ENCODE measurements at regions not wholly inside any gene's neighbourhood (a gene's known extent, or its start where the extent isn't known, plus 50 kb on each side); places are given as distances from the start of the nearest gene placed in this dataset.
"Not testable (repeated sequence)": the region's sequence is repeated elsewhere in the genome, so short reads cannot be mapped to it uniquely, and the experiment has no call there.

DNA sequence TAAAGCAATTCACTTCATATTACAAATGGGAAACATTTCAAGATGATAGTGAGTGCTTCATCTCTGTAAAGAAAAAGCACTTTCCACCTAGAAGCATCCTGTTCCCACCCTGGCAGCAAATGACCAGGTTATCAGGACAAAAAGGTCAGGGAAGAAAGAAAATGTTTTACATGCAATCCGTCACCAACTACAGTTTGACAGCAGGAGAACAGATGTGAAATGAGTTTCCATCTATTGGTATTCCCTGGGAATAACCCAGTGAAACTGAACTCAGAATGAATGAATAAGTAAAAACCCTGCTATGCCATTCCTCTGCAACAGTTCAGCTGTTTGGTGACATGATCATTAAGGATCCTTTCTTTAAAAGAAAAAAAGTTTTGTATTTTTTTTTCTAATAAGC lies 67.6 kb downstream of the HTR1A start:
- DNase-seq, result no peak

DNA sequence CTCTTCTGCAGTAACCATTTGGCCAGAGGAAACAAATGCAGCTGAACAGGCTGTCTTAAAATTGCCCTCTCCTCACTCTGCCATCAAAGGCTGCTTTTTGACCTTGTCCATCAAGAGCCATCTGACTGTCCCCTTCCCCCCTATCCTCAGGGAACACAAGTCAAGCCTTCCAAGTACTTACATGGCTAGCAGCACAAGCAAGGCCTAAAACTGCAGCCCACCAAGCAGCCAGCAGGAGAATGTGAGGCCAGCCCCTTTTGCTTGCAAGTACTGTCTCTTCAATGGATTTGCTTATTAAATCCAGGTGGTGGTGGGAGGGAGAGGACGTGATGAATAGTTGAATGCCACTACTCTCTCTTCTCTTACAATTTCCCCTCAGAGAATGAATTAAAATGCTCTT lies 83.5 kb downstream of the HTR1A start:
- no peak for DNase-seq

DNA sequence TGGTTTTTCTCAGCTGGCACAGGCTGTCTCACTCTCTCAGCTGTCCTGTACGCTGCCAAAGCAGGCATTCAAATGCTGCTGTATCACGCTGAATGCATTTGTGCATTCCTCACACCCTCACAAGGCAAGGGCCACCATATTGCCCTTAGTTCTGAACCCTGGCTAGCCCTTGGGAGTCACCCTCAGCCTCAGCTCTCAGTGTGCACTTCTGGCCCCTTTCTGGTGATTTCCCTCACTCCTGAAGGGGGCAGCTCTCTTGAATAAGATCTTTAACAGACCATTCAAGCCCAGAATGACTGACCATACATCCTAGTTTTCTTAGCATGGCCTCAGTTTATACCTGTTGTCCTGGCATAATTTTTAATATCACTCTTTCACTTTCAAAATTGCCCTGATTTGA lies 84.3 kb downstream of the HTR1A start:
- no peak for DNase-seq

DNA sequence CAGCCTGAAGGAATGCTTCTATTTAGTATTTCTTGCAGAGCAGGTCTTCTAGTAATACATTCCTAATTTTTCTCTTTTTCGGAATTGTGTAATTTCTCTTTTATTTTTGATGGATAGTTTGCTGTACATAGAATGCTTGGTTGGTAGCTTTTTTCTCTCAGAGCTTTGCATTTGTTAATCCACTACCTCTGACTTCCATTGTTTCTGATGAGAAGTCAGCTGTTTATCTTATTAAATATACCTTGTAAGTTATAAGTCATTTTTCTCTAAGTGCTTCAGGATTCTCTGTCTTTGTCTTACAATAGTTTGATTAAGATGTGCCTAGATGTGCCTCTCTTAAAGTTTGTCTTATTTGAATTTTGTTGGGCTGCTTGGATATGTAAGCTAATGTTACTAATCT lies 101.9 kb downstream of the HTR1A start:
- no peak for DNase-seq

DNA sequence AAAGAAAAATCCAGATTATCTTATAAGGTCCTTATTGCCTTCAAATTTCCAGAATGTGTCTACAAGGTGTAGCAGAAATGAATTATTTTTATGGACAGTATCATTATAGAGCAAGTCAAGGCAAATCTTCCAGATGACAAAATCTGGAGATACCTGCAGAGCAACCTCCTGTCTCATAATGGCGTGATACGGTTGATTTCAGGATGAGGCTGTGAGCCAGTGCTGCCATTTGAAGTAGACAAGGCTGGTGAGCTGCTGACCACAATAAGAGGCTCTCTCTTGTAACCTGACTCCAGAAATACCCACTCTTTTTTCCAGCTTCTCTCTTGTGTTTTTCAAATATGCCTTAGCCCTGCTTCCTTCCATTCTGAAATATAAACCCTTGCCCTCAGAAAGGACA lies 108.2 kb downstream of the HTR1A start:
- DNase-seq, result no peak

DNA sequence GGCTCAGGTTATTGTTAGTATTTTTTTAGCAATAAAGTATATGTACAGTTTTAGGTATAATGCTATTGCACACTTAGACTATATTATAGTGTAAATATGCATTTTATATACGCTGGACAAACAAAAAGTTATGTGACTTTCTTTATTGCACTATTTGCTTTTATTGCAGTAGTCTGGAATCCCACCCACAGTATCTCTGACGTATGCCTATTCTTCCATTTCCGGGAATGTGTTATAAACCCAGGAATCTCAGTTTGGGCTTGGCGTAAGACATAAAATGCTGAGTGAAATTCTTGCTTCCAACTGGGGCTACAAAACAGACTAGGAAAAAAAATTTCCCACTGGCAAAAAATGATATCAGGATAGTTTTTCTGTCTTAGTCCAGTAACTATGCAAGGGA lies 119.1 kb downstream of the HTR1A start:
- no peak for DNase-seq

DNA sequence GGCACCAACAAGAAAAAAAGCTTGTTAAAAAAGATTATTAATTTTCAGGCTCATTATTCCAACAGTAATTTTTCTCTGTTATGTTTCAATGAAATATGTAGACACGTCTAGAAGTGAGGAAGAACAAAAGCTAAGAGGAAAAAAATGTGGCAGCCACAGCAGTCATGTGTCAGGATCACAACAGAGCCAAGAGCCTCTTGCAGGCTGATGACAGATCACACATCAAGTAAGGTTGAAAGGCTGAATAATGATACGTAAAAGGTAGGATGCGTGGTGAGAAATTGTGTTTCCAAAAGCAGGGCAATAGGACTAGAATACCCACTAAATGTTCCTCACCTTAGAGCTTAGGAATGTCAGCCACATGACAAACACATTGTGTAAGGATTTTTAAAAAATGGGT lies 124.8 kb downstream of the HTR1A start:
- no peak for DNase-seq

DNA sequence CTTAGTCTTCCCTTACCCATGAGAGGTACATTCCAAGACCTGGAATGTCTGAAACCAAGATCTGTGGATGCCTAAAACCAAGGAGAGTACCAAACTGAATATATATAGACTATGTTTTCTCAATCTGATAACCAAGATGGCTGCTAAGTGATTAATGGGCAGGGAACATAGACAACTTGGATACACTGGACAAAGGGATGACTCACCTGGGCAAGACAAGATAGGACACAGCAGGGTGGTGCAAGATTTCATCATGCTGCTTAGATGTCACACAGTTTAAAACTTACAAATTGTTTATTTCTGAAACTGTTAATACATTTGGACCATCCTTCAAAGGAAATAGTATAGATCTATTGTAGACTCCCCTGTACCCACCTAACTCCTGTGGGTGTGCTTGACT lies 130.9 kb downstream of the HTR1A start:
- DNase-seq, result no peak

DNA sequence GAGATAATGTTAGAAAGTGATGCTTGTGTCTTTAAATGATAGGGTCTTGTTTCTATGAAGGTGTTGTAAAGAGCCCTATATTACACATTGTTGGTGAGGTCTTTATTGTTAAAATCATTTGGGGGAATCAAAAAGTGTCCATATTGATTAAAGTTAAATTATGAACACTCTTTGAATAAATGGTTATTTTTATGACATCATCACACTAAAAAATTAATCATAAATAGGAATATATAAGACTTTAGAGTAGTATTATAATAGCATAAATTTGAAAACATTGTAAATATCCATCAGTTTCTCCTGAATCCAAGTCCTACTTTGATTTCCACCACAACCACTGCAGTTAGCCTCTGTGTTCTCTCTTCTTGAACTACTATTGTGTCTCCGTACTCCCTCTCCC lies 136.3 kb downstream of the HTR1A start:
- no peak for DNase-seq

DNA sequence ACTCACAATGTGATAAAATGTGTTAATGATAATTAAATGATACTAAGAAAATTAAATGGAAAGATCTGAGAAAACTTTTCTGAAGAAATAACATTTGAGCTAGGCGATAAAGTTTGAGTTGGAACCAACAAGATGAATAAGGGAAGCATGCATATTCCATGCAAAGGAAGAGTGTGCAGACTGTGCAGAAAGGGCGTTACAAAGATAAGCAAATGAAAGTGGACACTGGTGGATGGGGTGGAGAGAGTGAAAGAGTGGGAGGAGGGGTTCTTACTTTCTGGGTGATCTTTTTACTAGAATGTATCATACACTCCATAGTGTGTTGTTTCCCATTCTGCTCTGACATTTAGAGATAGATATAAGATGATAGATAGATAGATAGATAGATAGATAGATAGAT lies 138.7 kb downstream of the HTR1A start:
- no peak for DNase-seq

DNA sequence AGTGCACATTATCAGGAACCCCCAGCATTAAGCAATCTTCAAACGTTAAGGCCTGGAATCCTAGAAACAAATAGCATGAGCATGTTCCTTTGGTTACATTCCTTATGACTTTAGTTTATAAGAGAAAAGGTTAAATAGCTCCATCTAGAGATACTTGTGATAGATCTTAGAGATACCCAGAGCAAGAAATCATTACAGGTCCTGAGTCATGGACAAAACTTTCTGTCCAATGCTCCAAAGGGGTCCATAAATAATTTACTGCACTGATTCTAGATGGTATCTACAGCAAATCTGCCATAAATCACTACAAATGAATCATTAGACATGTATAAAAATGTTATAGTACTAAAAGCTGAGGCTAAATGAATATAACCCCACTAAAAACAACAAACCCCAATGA lies 139.6 kb downstream of the HTR1A start:
- DNase-seq, result no peak

DNA sequence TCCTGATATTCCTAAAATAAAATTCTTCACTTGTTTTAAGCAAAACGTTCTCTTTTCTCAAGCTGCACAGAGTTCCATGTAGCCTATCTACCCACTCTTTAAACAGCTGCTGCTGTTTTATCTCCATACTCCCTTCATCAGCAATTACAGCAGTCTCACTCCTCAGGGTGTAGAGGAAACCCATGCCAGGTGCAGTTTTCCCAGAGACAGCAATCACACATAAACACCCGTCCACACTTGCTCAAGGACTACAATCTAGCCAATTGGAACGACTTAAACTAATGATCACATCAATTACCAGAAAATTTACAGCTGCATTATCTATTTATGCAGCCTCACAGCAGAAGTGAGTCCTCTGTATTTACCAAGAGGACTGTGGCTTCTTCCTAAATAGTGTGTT lies 141.7 kb downstream of the HTR1A start:
- DNase-seq, result no peak

DNA sequence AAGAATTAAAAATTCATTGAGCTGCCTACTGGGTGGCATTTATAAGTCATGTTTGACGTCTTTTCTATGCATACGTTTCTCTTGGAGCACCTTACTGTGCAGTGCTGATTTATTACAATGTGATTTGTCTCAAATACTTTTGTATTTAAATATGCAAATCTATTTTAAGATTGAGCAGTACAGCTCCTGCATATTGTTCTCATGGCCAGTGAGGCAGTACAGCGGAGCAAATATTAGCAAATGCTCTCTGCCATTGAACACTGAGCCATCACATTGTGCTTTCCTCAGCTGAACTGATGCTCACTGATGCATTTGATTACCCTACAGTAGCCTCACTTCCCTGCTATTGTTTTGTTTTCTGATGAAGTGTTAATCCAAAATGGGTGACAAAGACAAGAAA lies 149.6 kb downstream of the HTR1A start:
- no peak for DNase-seq

DNA sequence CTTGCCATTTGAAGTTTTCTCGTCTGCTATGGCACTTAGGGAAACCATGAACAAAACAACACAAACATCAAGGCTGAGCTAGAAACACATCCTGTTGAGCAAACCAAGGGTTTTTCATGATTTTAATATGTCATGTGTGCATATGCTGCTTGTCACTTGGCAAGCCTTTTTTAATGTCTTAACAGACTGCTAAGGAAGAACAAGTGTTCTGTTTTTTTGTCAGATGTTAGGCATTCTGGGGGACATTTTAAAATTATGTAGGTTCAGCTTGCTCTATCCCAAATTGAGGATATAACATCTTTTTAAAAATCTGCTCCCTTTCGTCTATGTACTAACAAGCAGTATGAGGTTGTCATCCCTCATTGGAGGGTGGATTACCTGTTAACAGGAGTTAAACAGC lies 150.3 kb downstream of the HTR1A start:
- DNase-seq, result no peak

DNA sequence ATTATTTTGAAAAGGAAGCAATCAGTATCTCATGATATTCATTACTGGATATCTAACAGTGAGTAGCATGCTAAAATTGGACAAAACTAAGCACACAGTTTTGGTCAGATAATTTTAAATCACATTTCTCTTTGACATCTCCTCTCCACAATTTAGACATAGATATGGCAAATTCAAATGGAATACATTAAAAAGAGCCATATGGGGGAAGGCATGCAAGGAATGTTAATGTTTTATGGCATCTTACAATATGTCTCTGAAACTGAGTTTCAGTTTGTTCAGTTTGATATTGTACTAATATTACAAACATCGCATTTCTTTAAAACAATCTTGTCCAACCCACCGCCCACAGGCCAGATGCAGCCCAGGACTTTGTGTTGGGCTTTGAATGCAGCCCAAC lies 151.0 kb downstream of the HTR1A start:
- DNase-seq, result no peak

DNA sequence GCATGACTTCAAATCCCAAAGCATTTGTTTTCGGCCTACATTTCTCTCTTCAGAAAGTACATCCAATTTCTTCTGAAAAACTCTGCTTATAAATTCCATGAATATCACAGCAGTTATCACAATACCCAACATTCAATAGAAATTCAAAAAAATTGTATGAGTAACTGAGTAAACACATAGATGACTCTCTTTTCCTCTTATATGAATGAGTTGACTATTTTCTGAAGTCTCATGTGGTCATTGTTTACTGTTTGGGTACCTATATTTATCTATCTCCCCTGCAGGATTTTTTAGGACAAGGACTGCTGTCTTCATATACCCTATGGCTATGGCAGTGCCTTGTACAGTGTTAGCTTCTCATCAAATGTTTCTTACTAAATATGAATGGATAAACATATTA lies 157.1 kb downstream of the HTR1A start:
- DNase-seq, result no peak

DNA sequence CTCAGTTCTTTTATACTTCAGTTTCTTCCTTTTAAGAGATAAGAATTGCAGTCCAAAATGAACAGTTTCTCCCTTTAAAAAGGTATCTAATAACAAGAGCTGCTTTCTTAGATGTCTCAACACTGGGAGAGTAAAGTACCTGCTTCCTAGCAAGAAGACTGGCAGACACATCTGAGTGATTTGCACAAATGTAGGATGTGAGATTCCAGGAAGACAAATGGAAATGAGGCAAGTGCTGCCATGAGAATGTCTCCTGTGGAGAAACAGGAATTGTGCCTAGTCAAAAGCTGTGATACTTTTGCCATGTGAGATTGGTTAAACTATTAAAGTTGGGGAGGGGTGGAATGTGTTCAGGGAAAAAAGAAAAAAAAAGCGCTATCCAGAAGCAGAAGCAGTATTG lies 159.1 kb downstream of the HTR1A start:
- DNase-seq, result no peak

DNA sequence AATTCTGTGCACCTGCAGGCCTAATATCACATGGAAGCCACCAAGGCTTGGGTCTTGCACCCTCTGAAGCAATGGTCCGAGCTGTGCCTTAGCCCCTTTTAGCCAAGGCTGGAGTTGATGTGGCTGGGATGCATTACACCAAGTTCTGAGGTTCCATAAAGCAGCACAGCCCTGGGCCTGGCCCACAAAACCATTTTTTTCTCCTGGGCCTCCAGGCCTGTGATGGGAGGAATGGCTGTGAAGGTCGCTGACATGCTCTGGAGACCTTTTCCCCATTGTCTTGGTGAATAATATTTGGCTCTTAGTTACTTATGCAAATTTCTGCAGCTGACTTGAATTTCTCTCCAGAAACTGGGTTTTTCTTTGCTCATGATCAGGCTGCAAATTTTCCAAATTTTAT lies 167.3 kb downstream of the HTR1A start:
- no peak for DNase-seq

DNA sequence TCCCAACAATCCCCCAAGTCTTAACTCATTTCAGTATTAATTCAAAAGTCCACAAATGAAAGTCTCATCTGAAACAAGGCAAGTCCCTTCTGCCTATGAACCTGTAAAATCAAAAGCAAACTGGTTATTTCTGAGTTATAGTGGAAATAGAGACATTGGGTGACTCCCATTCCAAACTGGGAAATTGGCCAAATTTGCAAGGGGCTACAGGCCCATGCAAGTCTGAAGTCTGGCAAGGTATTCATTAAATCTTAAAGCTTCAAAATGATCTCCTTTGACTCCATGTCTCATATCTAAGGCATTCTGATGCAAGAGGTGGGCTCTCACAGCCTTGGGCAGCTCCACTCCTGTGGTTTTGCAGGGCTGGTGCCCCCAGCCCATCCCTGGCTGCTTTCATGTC lies 167.9 kb downstream of the HTR1A start:
- no peak for DNase-seq

DNA sequence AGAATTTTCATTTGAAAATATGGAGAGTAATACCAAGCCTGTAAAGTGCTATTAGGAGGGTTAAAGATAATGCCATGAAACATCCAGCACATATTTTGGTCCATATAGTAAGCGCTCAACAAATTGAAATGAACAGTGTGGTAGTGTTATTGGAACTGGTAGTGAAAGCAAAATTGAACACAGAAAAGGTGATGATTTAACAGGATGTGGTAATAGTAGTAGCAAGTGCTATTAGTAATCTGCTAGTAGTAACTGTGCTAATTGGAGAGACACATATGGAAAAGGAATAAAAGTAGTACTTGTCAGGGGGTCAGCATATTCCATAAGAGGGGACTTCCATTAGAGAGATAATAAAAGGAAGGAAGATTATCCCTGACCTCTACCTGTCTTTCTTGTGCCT lies 187.3 kb downstream of the HTR1A start:
- DNase-seq, result no peak

DNA sequence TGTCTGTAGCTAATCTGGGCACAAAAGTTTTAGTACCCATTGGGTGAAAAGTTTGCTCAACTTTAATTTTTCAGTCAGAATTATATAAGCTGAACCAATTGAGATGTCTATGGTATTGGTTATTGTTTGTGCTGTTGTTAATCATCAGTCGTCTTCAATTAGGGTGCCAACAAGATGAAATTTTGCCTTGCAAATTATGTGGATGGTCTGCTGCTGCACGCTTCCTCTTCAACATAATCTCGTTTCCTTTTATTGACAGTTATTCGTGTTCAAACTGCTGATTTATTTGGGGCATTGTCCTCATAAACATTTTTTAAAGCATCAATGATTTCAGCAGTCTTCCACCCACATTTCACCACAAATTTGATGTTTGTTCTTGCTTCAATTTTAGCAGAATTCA lies 194.0 kb downstream of the HTR1A start:
- no peak for DNase-seq

DNA sequence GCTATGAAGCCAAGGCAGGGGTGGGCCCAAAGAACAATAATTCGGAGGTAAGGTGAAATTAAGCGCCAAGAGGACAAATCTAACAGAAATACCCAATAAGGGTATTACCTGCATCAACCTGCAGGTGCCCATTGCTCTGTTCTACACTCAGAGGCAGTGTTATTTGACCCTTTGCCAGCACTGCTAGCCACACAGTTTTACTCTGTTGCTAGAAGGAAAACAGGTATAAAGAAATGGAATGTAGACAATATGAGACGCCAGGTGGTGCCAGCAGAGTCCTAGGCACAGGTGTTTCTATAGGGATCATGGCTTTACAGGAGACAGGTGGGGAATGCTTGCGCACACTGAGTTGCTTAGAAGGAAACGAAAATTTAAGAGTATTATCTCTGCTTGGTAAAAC lies 201.3 kb downstream of the HTR1A start:
- DNase-seq, result no peak

DNA sequence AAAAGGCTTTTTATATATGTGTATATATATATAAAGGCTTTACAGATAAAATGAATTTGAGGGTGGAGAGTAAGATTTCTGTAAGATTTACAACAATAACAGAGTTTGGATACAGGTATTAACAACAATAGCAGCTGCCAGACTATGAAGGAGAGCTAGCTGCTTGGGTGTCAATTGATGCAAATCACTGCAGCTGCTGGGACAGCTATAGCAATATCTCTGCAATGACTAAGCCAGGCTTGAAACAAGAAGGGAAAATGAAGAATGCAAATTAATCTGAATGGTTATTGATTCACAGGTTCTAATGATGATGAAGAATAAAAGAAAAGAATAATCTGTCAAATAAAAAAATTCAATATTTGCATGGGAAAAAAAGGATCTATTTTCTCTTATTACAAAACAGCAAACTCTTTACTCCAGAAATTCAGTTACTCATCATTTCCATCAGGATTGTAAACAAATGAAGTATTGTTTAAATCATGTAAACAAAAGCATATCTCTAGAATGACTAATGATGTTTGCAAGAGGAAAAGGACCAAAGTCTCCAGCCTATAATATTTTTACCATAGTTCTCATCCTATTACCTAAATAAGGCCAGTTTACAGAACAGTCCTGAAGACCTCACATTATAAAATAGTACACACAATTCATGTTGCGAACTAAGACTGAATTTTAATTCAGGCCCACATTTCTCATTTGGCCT lies 219.0 kb downstream of the HTR1A start:
- DNase-seq, result no peak

DNA sequence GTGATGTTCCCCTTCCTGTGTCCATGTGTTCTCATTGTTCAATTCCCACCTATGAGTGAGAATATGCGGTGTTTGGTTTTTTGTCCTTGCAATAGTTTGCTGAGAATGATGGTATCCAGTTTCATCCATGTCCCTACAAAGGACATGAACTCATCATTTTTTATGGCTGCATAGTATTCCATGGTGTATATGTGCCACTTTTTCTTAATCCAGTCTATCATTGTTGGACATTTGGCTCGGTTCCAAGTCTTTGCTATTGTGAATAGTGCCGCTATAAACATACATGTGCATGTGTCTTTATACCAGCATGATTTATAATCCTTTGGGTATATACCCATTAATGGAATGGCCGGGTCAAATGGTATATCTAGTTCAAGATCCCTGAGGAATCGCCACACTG lies 229.4 kb downstream of the HTR1A start:
- DNase-seq, result not testable (repeated sequence)

DNA sequence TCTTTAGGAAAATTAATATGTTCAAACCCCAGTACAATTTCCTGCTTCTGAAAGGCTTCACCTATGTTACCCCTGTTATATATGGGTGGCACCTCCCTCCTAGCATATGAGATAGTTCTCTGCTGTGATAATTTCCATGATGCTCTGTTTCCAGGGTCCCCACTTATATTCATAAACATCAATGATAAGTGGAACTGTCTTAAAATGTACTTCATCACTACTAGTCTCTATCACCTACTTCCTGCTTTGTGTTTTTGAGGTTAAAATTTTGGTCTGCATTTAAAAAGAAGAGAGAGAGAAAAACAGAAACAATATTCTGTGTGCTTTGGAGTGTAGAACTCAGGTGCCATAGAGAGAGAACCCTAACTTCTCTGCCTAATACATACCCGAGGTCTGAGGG lies 234.7 kb downstream of the HTR1A start:
- DNase-seq, result no peak

DNA sequence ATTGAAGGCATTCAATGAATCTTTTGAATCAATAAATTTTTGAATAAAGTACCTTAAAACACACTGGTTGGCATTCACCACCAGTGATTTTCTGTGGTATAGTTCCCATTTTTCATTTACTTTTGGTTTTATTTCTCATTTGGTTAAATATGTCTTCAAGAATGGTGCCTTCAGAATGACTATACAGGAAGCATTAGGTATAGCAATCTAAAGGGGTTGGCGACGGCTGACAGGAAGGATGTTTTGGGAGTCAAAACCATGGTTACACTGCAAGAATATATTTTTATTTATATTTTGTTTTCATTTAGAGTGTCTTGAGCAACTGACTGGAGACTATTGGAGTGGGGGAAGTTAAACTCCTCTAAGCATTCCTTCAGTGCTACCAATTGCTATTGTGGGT lies 235.7 kb downstream of the HTR1A start:
- DNase-seq, result peak; percentile 2
